DND-41 (cell line): ENCODE measurements at regions not wholly inside any gene's neighbourhood (a gene's known extent, or its start where the extent isn't known, plus 50 kb on each side); places are given as distances from the start of the nearest gene placed in this dataset.

Experiments used
- ATAC-seq: fragments of 200-7000 bp; cut with Tn5 transposase; 3 replicates; pipeline ENCODE4 v1.9.1; 2021; ENCODE audit warnings: low read depth; ENCODE audit not compliant: insufficient read depth
- DNase-seq: peaks from one replicate; pipeline ENCODE4 v3.0.0-alpha.2; 2020
- H2AFZ ChIP-seq: 2 replicates; pipeline ENCODE4 v1.6.0; 2012; ENCODE audit warnings: low read depth, low read length
- H3K27ac ChIP-seq: 2 replicates; pipeline ENCODE4 v1.5.1; 2012; ENCODE audit warnings: low read length, inconsistent platforms
- H3K27me3 ChIP-seq: fragments of 200-600 bp; sonication (generic); 2 replicates; pipeline ENCODE4 v1.6.0; 2012; ENCODE audit warnings: low read length, mild to moderate bottlenecking, inconsistent platforms; ENCODE audit not compliant: insufficient read depth, poor library complexity
- H3K36me3 ChIP-seq: 2 replicates; pipeline ENCODE4 v1.5.1; 2012; ENCODE audit warnings: low read length, inconsistent platforms; ENCODE audit not compliant: insufficient read depth
- H3K4me1 ChIP-seq: 2 replicates; pipeline ENCODE4 v1.5.1; 2012; ENCODE audit warnings: mild to moderate bottlenecking, low read length; ENCODE audit not compliant: insufficient read depth
- H3K4me2 ChIP-seq: 2 replicates; pipeline ENCODE4 v1.6.0; 2012; ENCODE audit warnings: mild to moderate bottlenecking, moderate library complexity, low read length, inconsistent platforms; ENCODE audit not compliant: insufficient read depth
- H3K4me3 ChIP-seq, 2 experiments: fragments of 200-600 bp in 1 of 2; shearing (Covaris generic) in 1 of 2; 2 replicates each; pipeline ENCODE4 v1.5.1; 2012 to 2016; ENCODE audit warnings: inconsistent platforms in 2 of 2, low read length in 2 of 2, mild to moderate bottlenecking in 2 of 2, low read depth in 1 of 2, moderate library complexity in 1 of 2
- H3K79me2 ChIP-seq: 2 replicates; pipeline ENCODE4 v1.6.0; 2012; ENCODE audit warnings: low read length, inconsistent platforms; ENCODE audit not compliant: insufficient read depth
- H3K9ac ChIP-seq: 2 replicates; pipeline ENCODE4 v1.6.0; 2012; ENCODE audit warnings: low read depth, mild to moderate bottlenecking, inconsistent platforms, low read length, moderate library complexity
- H3K9me3 ChIP-seq: 2 replicates; pipeline ENCODE4 v1.5.1; 2012; ENCODE audit warnings: low read length, moderate library complexity, mild to moderate bottlenecking, inconsistent platforms; ENCODE audit not compliant: insufficient read depth, severe bottlenecking
- H4K20me1 ChIP-seq: 2 replicates; pipeline ENCODE4 v1.6.0; 2012; ENCODE audit warnings: low read length; ENCODE audit not compliant: insufficient read depth
- CTCF ChIP-seq: IDR thresholded peaks from 2 replicates; pipeline ENCODE4 v1.5.1; 2012; ENCODE audit warnings: borderline replicate concordance, low read length, moderate library complexity, mild to moderate bottlenecking; ENCODE audit not compliant: poor library complexity, severe bottlenecking; ENCODE audit errors: extremely low read depth
- EZH2 ChIP-seq: IDR thresholded peaks from 3 replicates; pipeline ENCODE4 v1.6.1; 2012; ENCODE audit warnings: borderline replicate concordance, low read depth, mild to moderate bottlenecking, moderate library complexity, low read length, inconsistent platforms; ENCODE audit not compliant: severe bottlenecking

GRCh38 chr13:47092202-47092601 is 195.3 kb upstream of the HTR2A start:
- H3K4me3 ChIP-seq, result no peak overlapping the region
- DNase-seq, result no peak
- peaks cover 7% of the 10 kb centered on the region for H3K27me3 ChIP-seq
- no peaks in the 10 kb centered on the region for H3K36me3 ChIP-seq
- H3K27ac ChIP-seq, result no peak overlapping the region
- H3K4me2 ChIP-seq, result no peak overlapping the region
- H3K4me1 ChIP-seq, result no peaks in the 10 kb centered on the region
- ATAC-seq, result no peak
- no peak overlapping the region for H3K9ac ChIP-seq
- no peaks in the 10 kb centered on the region for H4K20me1 ChIP-seq
- H3K9me3 ChIP-seq, result no peaks in the 10 kb centered on the region
- H2AFZ ChIP-seq, result no peak overlapping the region
- H3K79me2 ChIP-seq, result no peaks in the 10 kb centered on the region
- TF ChIP-seq EZH2 (no peak), CTCF (no peak)

DNA sequence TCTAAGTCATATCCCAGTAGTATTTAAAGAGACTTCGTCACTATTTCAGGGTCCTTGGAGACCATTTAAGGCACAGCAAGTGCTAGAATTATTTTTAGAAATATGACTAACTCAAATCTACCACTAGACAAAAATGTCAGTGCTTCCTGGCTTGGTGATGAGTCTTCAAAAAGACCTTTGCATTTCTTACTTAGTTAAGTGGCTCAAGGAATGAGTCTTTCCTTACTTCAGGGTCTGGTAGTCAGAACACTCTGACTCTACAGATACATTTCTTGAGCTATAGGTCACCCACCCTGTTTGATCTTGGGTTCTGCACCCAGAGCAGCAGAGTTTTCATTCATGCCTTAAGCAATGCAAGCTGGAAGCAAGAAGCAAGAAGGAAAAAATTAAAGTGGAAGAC is 191.0 kb upstream of the HTR2A start:
- no peak overlapping the region for H3K4me2 ChIP-seq

GRCh38 chr13:47087241-47087640 is 190.4 kb upstream of the HTR2A start:
- no peak overlapping the region for H3K4me3 ChIP-seq
- H2AFZ ChIP-seq, result no peak overlapping the region
- H3K27ac ChIP-seq, result no peak overlapping the region
- no peak for ATAC-seq
- no peaks in the 10 kb centered on the region for H3K79me2 ChIP-seq
- DNase-seq, result no peak
- no peak overlapping the region for H3K9ac ChIP-seq
- H3K4me2 ChIP-seq, result no peak overlapping the region
- no peaks in the 10 kb centered on the region for H3K4me1 ChIP-seq
- no peaks in the 10 kb centered on the region for H4K20me1 ChIP-seq
- H3K36me3 ChIP-seq, result no peaks in the 10 kb centered on the region
- peaks cover 7% of the 10 kb centered on the region for H3K27me3 ChIP-seq
- H3K9me3 ChIP-seq, result no peaks in the 10 kb centered on the region
- TF ChIP-seq EZH2 (no peak), CTCF (no peak)

More for the DNA sequence above, 191.0 kb upstream of the HTR2A start:
- Histone ChIP-seq H2AFZ (no peak overlapping the region), H3K9ac (no peak overlapping the region), H3K27ac (no peak overlapping the region), H3K9me3 (no peaks in the 10 kb centered on the region), H3K4me3 (no peak overlapping the region), H3K4me1 (no peaks in the 10 kb centered on the region), H3K36me3 (no peaks in the 10 kb centered on the region), H3K79me2 (no peaks in the 10 kb centered on the region), H4K20me1 (no peaks in the 10 kb centered on the region), H3K27me3 (peaks cover 7% of the 10 kb centered on the region)
- DNase-seq (no peak), ATAC-seq (no peak)
- no peak for TF ChIP-seq EZH2
- TF ChIP-seq CTCF, result no peak

DNA sequence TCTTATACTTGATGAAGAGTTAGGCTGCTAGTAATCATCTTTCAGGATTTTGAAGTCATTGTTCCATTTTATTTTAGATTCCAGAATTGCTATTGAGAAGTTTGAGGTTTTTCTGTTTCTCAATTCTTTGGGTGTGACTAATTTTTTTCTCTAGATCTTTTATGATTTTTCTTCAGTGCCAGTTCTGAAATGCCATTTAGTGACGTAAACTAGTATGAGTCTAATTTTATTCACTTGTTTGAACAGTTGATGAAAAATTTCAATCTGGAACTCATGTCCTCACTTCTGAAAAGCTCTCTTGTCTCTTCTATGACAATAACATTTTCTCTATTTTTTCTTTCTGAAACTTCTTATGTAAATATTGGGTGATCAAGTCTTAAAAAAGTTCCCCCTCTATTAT is 188.5 kb upstream of the HTR2A start:
- Histone ChIP-seq H3K4me2 (no peak overlapping the region), H3K9me3 (no peaks in the 10 kb centered on the region), H3K9ac (no peak overlapping the region), H3K79me2 (no peaks in the 10 kb centered on the region), H2AFZ (no peak overlapping the region), H3K4me1 (no peaks in the 10 kb centered on the region), H3K4me3 (no peak overlapping the region), H3K36me3 (no peaks in the 10 kb centered on the region), H3K27ac (no peak overlapping the region), H4K20me1 (no peaks in the 10 kb centered on the region), H3K27me3 (peaks cover 5% of the 10 kb centered on the region)
- TF ChIP-seq CTCF (no peak), EZH2 (no peak)
- DNase-seq, result no peak
- ATAC-seq, result no peak
